Adrenal gland (tissue), 5 donors: ENCODE measurements at regions not wholly inside any gene's neighbourhood (a gene's known extent, or its start where the extent isn't known, plus 50 kb on each side); places are given as distances from the start of the nearest gene placed in this dataset.

Experiments
- POLR2A ChIP-seq, 2 donors: fragments of 450-650 bp; IDR thresholded peaks; one replicate each; pipeline ENCODE4 v1.6.1; 2017; ENCODE audit warnings: antibody characterized with exemption in 2 of 2, mild to moderate bottlenecking in 2 of 2, moderate library complexity in 1 of 2
- TF ChIP-seq, protein P1 (sequence below), 6 experiments: fragments of 450-650 bp in 4 of 6; fragments of 200-600 bp in 2 of 6; sonication (generic) in 1 of 6; IDR thresholded peaks; 1 replicate in 5 of 6; 2 replicates in 1 of 6; pipeline versions ENCODE4 v1.5.1 to v1.8.0; 2016 to 2021; ENCODE audit warnings: antibody characterized with exemption in 6 of 6, mild to moderate bottlenecking in 2 of 6, moderate library complexity in 1 of 6
- donor health status: DM: no; HTN: no; CAD: no.

DNA sequence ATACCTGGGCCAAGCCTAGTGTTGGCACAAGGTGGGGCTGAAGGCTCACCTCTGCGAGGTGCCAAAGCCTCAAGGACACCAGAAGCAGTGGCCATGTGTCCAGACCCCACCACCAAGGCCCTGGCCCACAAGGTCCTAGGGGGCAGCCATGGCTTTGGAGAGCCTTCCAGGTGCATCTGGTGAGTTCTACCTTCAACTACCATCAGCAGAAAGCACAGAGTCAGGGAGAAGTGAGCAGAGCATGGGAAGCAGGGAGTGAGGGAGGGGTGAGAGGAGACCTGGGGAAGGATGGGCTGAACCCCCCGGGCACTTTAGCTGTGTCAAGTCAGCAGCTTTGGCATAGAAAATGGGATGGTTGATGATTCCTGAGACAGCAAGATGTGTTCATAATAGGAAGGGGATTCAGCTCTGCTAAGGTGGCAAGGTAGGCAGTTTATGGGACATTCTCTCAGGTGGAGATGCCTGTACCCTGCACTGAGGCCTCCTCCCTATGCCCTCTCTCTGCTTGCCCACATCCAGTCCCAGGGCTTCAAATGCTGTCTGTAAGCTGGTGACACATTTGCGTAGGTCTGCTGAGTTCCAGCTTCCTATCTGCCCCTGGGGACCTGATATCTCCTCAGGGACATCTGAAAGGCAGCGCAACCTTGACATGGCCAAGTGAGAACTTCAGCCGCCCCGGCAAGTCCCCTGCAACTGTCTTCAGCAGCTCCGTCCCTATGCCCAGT lies 83.4 kb upstream of the RGPD5 start:
- TF ChIP-seq, protein P1, sequence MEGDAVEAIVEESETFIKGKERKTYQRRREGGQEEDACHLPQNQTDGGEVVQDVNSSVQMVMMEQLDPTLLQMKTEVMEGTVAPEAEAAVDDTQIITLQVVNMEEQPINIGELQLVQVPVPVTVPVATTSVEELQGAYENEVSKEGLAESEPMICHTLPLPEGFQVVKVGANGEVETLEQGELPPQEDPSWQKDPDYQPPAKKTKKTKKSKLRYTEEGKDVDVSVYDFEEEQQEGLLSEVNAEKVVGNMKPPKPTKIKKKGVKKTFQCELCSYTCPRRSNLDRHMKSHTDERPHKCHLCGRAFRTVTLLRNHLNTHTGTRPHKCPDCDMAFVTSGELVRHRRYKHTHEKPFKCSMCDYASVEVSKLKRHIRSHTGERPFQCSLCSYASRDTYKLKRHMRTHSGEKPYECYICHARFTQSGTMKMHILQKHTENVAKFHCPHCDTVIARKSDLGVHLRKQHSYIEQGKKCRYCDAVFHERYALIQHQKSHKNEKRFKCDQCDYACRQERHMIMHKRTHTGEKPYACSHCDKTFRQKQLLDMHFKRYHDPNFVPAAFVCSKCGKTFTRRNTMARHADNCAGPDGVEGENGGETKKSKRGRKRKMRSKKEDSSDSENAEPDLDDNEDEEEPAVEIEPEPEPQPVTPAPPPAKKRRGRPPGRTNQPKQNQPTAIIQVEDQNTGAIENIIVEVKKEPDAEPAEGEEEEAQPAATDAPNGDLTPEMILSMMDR (IDR thresholded peaks at IDR 0.05) = no peak
- TF ChIP-seq POLR2A (IDR thresholded peaks at IDR 0.05) = no peak
